H9 (cell line): ENCODE measurements at regions not wholly inside any gene's neighbourhood (a gene's known extent, or its start where the extent isn't known, plus 50 kb on each side); places are given as distances from the start of the nearest gene placed in this dataset.

Experiments
- DNase-seq: peaks from one replicate; pipeline ENCODE4 v3.0.0-alpha.2; 2017
- H2AFZ ChIP-seq: one replicate; pipeline ENCODE4 v1.6.1; 2013; ENCODE audit warnings: mild to moderate bottlenecking, low read length, control low read depth, moderate library complexity
- H2AK5ac ChIP-seq: 2 replicates; pipeline ENCODE4 v1.6.1; 2013; ENCODE audit warnings: low read length, control low read depth, mixed read lengths; ENCODE audit not compliant: insufficient read length
- H2BK120ac ChIP-seq: one replicate; pipeline ENCODE4 v1.6.1; 2013; ENCODE audit warnings: low read depth, mild to moderate bottlenecking, low read length, control low read depth, inconsistent platforms; ENCODE audit not compliant: poor library complexity, severe bottlenecking
- H2BK12ac ChIP-seq: 2 replicates; pipeline ENCODE4 v1.6.1; 2013; ENCODE audit warnings: low read length, control low read depth, mixed read lengths, low read depth; ENCODE audit not compliant: insufficient read length
- H2BK15ac ChIP-seq: 2 replicates; pipeline ENCODE4 v1.6.1; 2013; ENCODE audit warnings: low read depth, low read length, control low read depth
- H2BK20ac ChIP-seq: one replicate; pipeline ENCODE4 v1.6.1; 2013; ENCODE audit warnings: low read depth, mild to moderate bottlenecking, low read length, control low read depth, inconsistent platforms; ENCODE audit not compliant: poor library complexity, severe bottlenecking
- H2BK5ac ChIP-seq: 2 replicates; pipeline ENCODE4 v1.6.1; 2013; ENCODE audit warnings: low read length, control low read depth, mixed read lengths; ENCODE audit not compliant: insufficient read length
- H3K14ac ChIP-seq: 2 replicates; pipeline ENCODE4 v1.6.1; 2013; ENCODE audit warnings: low read length, control low read depth; ENCODE audit not compliant: insufficient read depth
- H3K18ac ChIP-seq: 2 replicates; pipeline ENCODE4 v1.6.1; 2013; ENCODE audit warnings: low read depth, mild to moderate bottlenecking, mixed read lengths, low read length, control low read depth; ENCODE audit not compliant: insufficient read length
- H3K23ac ChIP-seq: 2 replicates; pipeline ENCODE4 v1.6.1; 2013; ENCODE audit warnings: low read length, control low read depth, mixed read lengths, low read depth; ENCODE audit not compliant: insufficient read length
- H3K23me2 ChIP-seq: 2 replicates; pipeline ENCODE4 v1.6.1; 2013; ENCODE audit warnings: low read depth, mild to moderate bottlenecking, mixed read lengths, low read length, control low read depth; ENCODE audit not compliant: insufficient read length, poor library complexity, severe bottlenecking
- H3K27ac ChIP-seq: 2 replicates; pipeline ENCODE4 v1.5.1; 2013; ENCODE audit warnings: low read length, control low read depth, mixed read lengths, low read depth; ENCODE audit not compliant: insufficient read length
- H3K27me3 ChIP-seq: 2 replicates; pipeline ENCODE4 v1.6.1; 2013; ENCODE audit warnings: low read length, control low read depth, inconsistent platforms; ENCODE audit not compliant: insufficient read depth
- H3K4ac ChIP-seq: 2 replicates; pipeline ENCODE4 v1.6.1; 2013; ENCODE audit warnings: low read depth, mild to moderate bottlenecking, control low read depth, inconsistent platforms, low read length, moderate library complexity
- H3K4me1 ChIP-seq: 2 replicates; pipeline ENCODE4 v1.6.1; 2013; ENCODE audit warnings: low read length, control low read depth, inconsistent platforms; ENCODE audit not compliant: insufficient read depth
- H3K4me2 ChIP-seq: 2 replicates; pipeline ENCODE4 v1.6.1; 2013; ENCODE audit warnings: low read length, control low read depth, mixed read lengths; ENCODE audit not compliant: insufficient read length, insufficient read depth
- H3K56ac ChIP-seq: 2 replicates; pipeline ENCODE4 v1.6.1; 2013; ENCODE audit warnings: low read depth, mild to moderate bottlenecking, mixed read lengths, low read length, control low read depth; ENCODE audit not compliant: insufficient read length
- H3K79me1 ChIP-seq: 2 replicates; pipeline ENCODE4 v1.6.1; 2013; ENCODE audit warnings: low read depth, mild to moderate bottlenecking, moderate library complexity, low read length, control low read depth, inconsistent platforms; ENCODE audit not compliant: insufficient read depth, poor library complexity, severe bottlenecking
- H3K79me2 ChIP-seq: 2 replicates; pipeline ENCODE4 v1.6.1; 2013; ENCODE audit warnings: low read length, control low read depth, inconsistent platforms; ENCODE audit not compliant: insufficient read depth
- H3K9ac ChIP-seq: 2 replicates; pipeline ENCODE4 v1.6.1; 2013; ENCODE audit warnings: low read length, control low read depth, mixed read lengths; ENCODE audit not compliant: insufficient read length; ENCODE audit errors: extremely low read depth
- H3K9me3 ChIP-seq: one replicate; pipeline ENCODE4 v1.6.1; 2013; ENCODE audit warnings: low read depth, low read length, inconsistent platforms; ENCODE audit not compliant: control insufficient read depth
- H3T11ph ChIP-seq: one replicate; pipeline ENCODE4 v1.6.1; 2013; ENCODE audit warnings: mild to moderate bottlenecking, low read length, control low read depth, inconsistent platforms
- H4K20me1 ChIP-seq: one replicate; pipeline ENCODE4 v1.6.1; 2013; ENCODE audit not compliant: control insufficient read depth, insufficient read length, insufficient read depth
- H4K5ac ChIP-seq: 2 replicates; pipeline ENCODE4 v1.6.1; 2013; ENCODE audit warnings: low read depth, mild to moderate bottlenecking, mixed read lengths, low read length, control low read depth; ENCODE audit not compliant: insufficient read length
- H4K8ac ChIP-seq: replicated peaks from 2 replicates; pipeline ENCODE4 v1.6.1; 2013; ENCODE audit warnings: low read length, control low read depth, mixed read lengths, low read depth; ENCODE audit not compliant: insufficient read length
- H4K91ac ChIP-seq: 2 replicates; pipeline ENCODE4 v1.6.1; 2013; ENCODE audit warnings: low read depth, mild to moderate bottlenecking, moderate library complexity, mixed read lengths, low read length, control low read depth; ENCODE audit not compliant: insufficient read length
- H3K27ac Mint-ChIP-seq, 3 experiments: 2 replicates in 2 of 3; 3 replicates in 1 of 3; pipeline ENCODE4 v1.8.0; 2020 to 2021; ENCODE audit warnings: mixed read lengths in 3 of 3, mild to moderate bottlenecking in 1 of 3, moderate library complexity in 1 of 3
- H3K27me3 Mint-ChIP-seq: 2 replicates; pipeline ENCODE4 v1.8.0; 2021; ENCODE audit warnings: low read depth, mild to moderate bottlenecking, moderate library complexity, mixed read lengths
- H3K36me3 Mint-ChIP-seq, 3 experiments: 2 replicates in 2 of 3; 3 replicates in 1 of 3; pipeline ENCODE4 v1.8.0; 2020 to 2021; ENCODE audit warnings: low read depth in 3 of 3, mixed read lengths in 3 of 3; ENCODE audit not compliant: insufficient read depth in 1 of 3
- H3K4me1 Mint-ChIP-seq, 2 experiments: 2 replicates each; pipeline ENCODE4 v1.8.0; 2020; ENCODE audit warnings: mixed read lengths in 2 of 2
- H3K4me3 Mint-ChIP-seq, 2 experiments: 2 replicates in 1 of 2; 3 replicates in 1 of 2; pipeline ENCODE4 v1.8.0; 2020 to 2021; ENCODE audit warnings: mild to moderate bottlenecking in 2 of 2, mixed read lengths in 2 of 2, moderate library complexity in 1 of 2
- H3K9me3 Mint-ChIP-seq, 2 experiments: 2 replicates in 1 of 2; 3 replicates in 1 of 2; pipeline ENCODE4 v1.8.0; 2020; ENCODE audit warnings: mild to moderate bottlenecking in 2 of 2, mixed read lengths in 2 of 2, moderate library complexity in 1 of 2
- WGBS: extraction: QIAGEN DNeasy Blood & Tissue Kit; methylation state at CpG from one replicate; pipeline ENCODE4 v1.1.7; 2013; ENCODE audit warnings: missing lambda C conversion rate, low lambda C conversion rate, mixed read lengths; ENCODE audit not compliant: insufficient read length; ENCODE audit errors: extremely low coverage; 5-methylcytosine and 5-hydroxymethylcytosine counted together
- TF ChIP-seq, protein P1 (sequence below): fragments of 200-600 bp; sonication (generic); conservative IDR thresholded peaks from 3 replicates; pipeline ENCODE4 v1.8.0; 2021; ENCODE audit warnings: antibody characterized with exemption, mild to moderate bottlenecking

DNA sequence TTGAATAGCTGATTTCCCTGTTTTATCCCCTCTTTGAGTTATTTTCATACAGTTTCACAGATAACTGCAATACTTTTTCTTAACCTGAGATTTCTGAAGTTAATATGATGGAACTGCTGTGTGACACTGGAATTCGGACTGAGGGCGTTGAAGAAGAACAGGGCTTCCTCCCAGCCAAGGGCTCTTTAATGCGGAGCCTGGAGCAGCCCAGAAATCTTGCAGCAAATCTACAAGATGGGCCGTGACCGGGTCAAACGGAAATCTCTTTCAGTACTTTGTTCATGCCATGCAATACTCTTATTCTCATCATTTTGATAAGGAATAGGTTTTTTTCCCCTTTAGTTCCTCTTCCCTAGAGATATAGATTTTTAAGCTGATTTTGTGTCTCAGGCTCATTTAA is 236.8 kb upstream of the IRX4 start:
- H2AK5ac ChIP-seq, result no peak overlapping the region
- H3K4me1 ChIP-seq, result no peaks in the 10 kb centered on the region
- Mint-ChIP-seq H3K27ac (no peak overlapping the region), H3K4me1 (peaks cover 2 to 3% of the 10 kb centered on the region in 2 experiments; a peak in 1 of 4 replicates), H3K36me3 (peaks cover 0 to 5% (median 0%) of the 10 kb centered on the region in 3 experiments; a peak in 4 of 7 replicates), H3K27me3 (peaks cover 15% of the 10 kb centered on the region), H3K9me3 (peaks cover 19 to 24% of the 10 kb centered on the region in 2 experiments), H3K4me3 (no peak overlapping the region)
- no peak overlapping the region for H3K4ac ChIP-seq
- H3K79me2 ChIP-seq, result no peaks in the 10 kb centered on the region
- no peak overlapping the region for H3K18ac ChIP-seq
- H3K27ac ChIP-seq, result no peak overlapping the region
- no peak overlapping the region for H2BK5ac ChIP-seq
- H2BK12ac ChIP-seq, result no peak overlapping the region
- H4K8ac ChIP-seq, result no peak overlapping the region
- no peak overlapping the region for H2BK120ac ChIP-seq
- no peak overlapping the region for H3K14ac ChIP-seq
- no peaks in the 10 kb centered on the region for H3K23me2 ChIP-seq
- H3K9ac ChIP-seq, result no peak overlapping the region
- TF ChIP-seq, protein P1, sequence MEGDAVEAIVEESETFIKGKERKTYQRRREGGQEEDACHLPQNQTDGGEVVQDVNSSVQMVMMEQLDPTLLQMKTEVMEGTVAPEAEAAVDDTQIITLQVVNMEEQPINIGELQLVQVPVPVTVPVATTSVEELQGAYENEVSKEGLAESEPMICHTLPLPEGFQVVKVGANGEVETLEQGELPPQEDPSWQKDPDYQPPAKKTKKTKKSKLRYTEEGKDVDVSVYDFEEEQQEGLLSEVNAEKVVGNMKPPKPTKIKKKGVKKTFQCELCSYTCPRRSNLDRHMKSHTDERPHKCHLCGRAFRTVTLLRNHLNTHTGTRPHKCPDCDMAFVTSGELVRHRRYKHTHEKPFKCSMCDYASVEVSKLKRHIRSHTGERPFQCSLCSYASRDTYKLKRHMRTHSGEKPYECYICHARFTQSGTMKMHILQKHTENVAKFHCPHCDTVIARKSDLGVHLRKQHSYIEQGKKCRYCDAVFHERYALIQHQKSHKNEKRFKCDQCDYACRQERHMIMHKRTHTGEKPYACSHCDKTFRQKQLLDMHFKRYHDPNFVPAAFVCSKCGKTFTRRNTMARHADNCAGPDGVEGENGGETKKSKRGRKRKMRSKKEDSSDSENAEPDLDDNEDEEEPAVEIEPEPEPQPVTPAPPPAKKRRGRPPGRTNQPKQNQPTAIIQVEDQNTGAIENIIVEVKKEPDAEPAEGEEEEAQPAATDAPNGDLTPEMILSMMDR, result no peak
- no peak overlapping the region for H2BK15ac ChIP-seq
- no peaks in the 10 kb centered on the region for H3K79me1 ChIP-seq
- no CpG with 5 or more reads among the region's 6 CpGs for WGBS
- no peaks in the 10 kb centered on the region for H3K9me3 ChIP-seq
- no peak overlapping the region for H2AFZ ChIP-seq
- H3K27me3 ChIP-seq, result no peaks in the 10 kb centered on the region
- H3K4me2 ChIP-seq, result no peak overlapping the region
- no peak overlapping the region for H3K23ac ChIP-seq
- H2BK20ac ChIP-seq, result no peak overlapping the region
- H3K56ac ChIP-seq, result no peak overlapping the region
- H4K5ac ChIP-seq, result no peak overlapping the region
- no peak for DNase-seq
- no peak overlapping the region for H3T11ph ChIP-seq
- no peak overlapping the region for H4K91ac ChIP-seq
- H4K20me1 ChIP-seq, result no peaks in the 10 kb centered on the region
